Keratinocyte (primary cell): ENCODE measurements at regions not wholly inside any gene's neighbourhood (a gene's known extent, or its start where the extent isn't known, plus 50 kb on each side); places are given as distances from the start of the nearest gene placed in this dataset.

ENCODE experiments used
- DNase-seq: peaks from one replicate; pipeline ENCODE4 v3.0.0-alpha.2; 2011; ENCODE audit warnings: low read depth, missing footprints, low spot score
- FAIRE-seq: peaks from 2 replicates; lab custom pipeline; 2011; peaks lifted over from hg19 to GRCh38; lab: Jason Lieb, UNC
- H2AFZ ChIP-seq: 2 replicates; pipeline ENCODE4 v1.6.0; 2012; ENCODE audit warnings: low read length, control low read depth, inconsistent platforms; ENCODE audit not compliant: control insufficient read depth
- H3K27ac ChIP-seq: 2 replicates; pipeline ENCODE4 v1.5.1; 2011; ENCODE audit warnings: low read length; ENCODE audit not compliant: control insufficient read depth, insufficient read depth
- H3K27me3 ChIP-seq: 3 replicates; pipeline ENCODE4 v1.6.0; 2011; ENCODE audit warnings: low read length; ENCODE audit not compliant: control insufficient read depth, insufficient read depth; ENCODE audit errors: extremely low read depth
- H3K36me3 ChIP-seq, 2 experiments: 2 replicates in 1 of 2; 3 replicates in 1 of 2; pipeline ENCODE4 v1.5.1; 2011; ENCODE audit warnings: low read length in 2 of 2, mild to moderate bottlenecking in 1 of 2; ENCODE audit not compliant: control insufficient read depth in 2 of 2, insufficient read depth in 2 of 2; ENCODE audit errors: extremely low read depth in 1 of 2
- H3K4me1 ChIP-seq: 3 replicates; pipeline ENCODE4 v1.5.1; 2011; ENCODE audit warnings: low read length; ENCODE audit not compliant: control insufficient read depth, insufficient read depth; ENCODE audit errors: extremely low read depth
- H3K4me2 ChIP-seq: 3 replicates; pipeline ENCODE4 v1.6.0; 2011; ENCODE audit warnings: low read depth, low read length; ENCODE audit not compliant: control insufficient read depth, insufficient read depth; ENCODE audit errors: extremely low read depth
- H3K4me3 ChIP-seq, 3 experiments: fragments of 200-600 bp in 1 of 3; sonication (generic) in 1 of 3; 2 replicates in 2 of 3; 3 replicates in 1 of 3; pipeline ENCODE4 v1.5.1; 2011 to 2016; ENCODE audit warnings: low read length in 3 of 3, mild to moderate bottlenecking in 3 of 3, control low read depth in 2 of 3, inconsistent platforms in 1 of 3, low read depth in 1 of 3, mixed read lengths in 1 of 3, mixed run types in 1 of 3, moderate library complexity in 1 of 3; ENCODE audit not compliant: control insufficient read depth in 2 of 3, insufficient read depth in 2 of 3; ENCODE audit errors: extremely low read depth in 1 of 3
- H3K79me2 ChIP-seq: 2 replicates; pipeline ENCODE4 v1.6.0; 2012; ENCODE audit warnings: low read length; ENCODE audit not compliant: control insufficient read depth, insufficient read depth
- H3K9ac ChIP-seq: 3 replicates; pipeline ENCODE4 v1.6.0; 2011; ENCODE audit warnings: low read length; ENCODE audit not compliant: control insufficient read depth, insufficient read depth; ENCODE audit errors: extremely low read depth
- H3K9me1 ChIP-seq: 3 replicates; pipeline ENCODE4 v1.6.0; 2011; ENCODE audit warnings: low read length; ENCODE audit not compliant: control insufficient read depth, insufficient read depth; ENCODE audit errors: extremely low read depth
- H3K9me3 ChIP-seq: 2 replicates; pipeline ENCODE4 v1.5.1; 2012; ENCODE audit warnings: low read depth, low read length; ENCODE audit not compliant: control insufficient read depth
- H4K20me1 ChIP-seq: 3 replicates; pipeline ENCODE4 v1.6.0; 2011; ENCODE audit warnings: low read length; ENCODE audit not compliant: control insufficient read depth, insufficient read depth; ENCODE audit errors: extremely low read depth
- CTCF ChIP-seq, 3 experiments: IDR thresholded peaks in 1 of 3; conservative IDR thresholded peaks in 1 of 3; optimal IDR thresholded peaks in 1 of 3; 2 replicates in 2 of 3; 3 replicates in 1 of 3; pipeline versions ENCODE3 to v1.5.1; 2011; ENCODE audit warnings: low read length in 3 of 3, mild to moderate bottlenecking in 3 of 3, moderate library complexity in 2 of 3, control low read depth in 1 of 3, inconsistent platforms in 1 of 3; ENCODE audit not compliant: insufficient read depth in 2 of 3; ENCODE audit errors: extremely low read depth in 1 of 3
- EZH2 ChIP-seq: IDR thresholded peaks from one replicate; pipeline ENCODE4 v1.6.1; 2012; ENCODE audit warnings: inconsistent platforms, mild to moderate bottlenecking, low read length, moderate library complexity
- dilution Hi-C: fragments of 300-500 bp; cut with MboI; formaldehyde crosslinking; loops from one replicate; pipeline ENCODE4 v1.7.0; 2020; ENCODE audit warnings: low sequenced_read_pairs; ENCODE audit not compliant: extremely low pct_ligation_motif_present

- DNase-seq (no peak), FAIRE-seq (no peak)
- H3K4me1 ChIP-seq = no peaks in the 10 kb centered on the region
- no peaks in the 10 kb centered on the region for H3K79me2 ChIP-seq
- H3K9ac ChIP-seq = no peak overlapping the region
- H4K20me1 ChIP-seq = no peaks in the 10 kb centered on the region
- no peaks in the 10 kb centered on the region for H3K27me3 ChIP-seq
- no peak overlapping the region for H3K4me3 ChIP-seq
- no peak overlapping the region for H2AFZ ChIP-seq
- H3K4me2 ChIP-seq = no peak overlapping the region
- H3K27ac ChIP-seq = no peak overlapping the region
- no peaks in the 10 kb centered on the region for H3K36me3 ChIP-seq
- H3K9me1 ChIP-seq = no peaks in the 10 kb centered on the region
- dilution Hi-C loops = no loop called here
- H3K9me3 ChIP-seq = no peaks in the 10 kb centered on the region
- TF ChIP-seq EZH2 = no peak
- TF ChIP-seq CTCF (optimal IDR thresholded peaks at IDR 0.05 in 1 of 3, IDR thresholded peaks at IDR 0.05 in 1 of 3, conservative IDR thresholded peaks at IDR 0.05 in 1 of 3; ENCODE audit: extremely low read depth in 1 of 3, insufficient read depth in 2 of 3, low read length in 3 of 3) = no peak
These were observed 443.5 kb downstream of the OTOL1 start for GRCh38 chr3:161939918-161940620.

DNA sequence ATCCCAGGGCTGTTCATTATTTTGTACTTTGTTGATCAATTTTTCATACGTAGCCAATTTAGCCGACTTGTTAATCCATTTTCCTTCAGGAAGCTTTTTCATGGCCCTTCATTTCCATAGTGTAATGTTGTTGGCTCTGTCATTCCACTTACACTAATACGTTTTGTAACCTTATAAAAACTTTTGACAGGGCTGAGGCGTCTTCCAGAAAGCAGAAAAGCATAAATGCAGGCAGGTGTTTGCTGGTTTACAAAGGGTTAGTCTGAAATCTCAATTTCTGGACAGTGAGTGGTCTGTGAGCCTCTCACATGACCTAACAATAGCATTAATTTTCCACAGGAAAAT, 444.0 kb downstream of the OTOL1 start:
- Histone ChIP-seq H3K79me2 (no peaks in the 10 kb centered on the region), H4K20me1 (no peaks in the 10 kb centered on the region), H3K36me3 (no peaks in the 10 kb centered on the region), H3K27me3 (no peaks in the 10 kb centered on the region), H3K4me1 (no peaks in the 10 kb centered on the region), H3K4me2 (no peak overlapping the region), H3K9ac (no peak overlapping the region), H3K9me1 (no peaks in the 10 kb centered on the region), H3K4me3 (no peak overlapping the region), H3K9me3 (no peaks in the 10 kb centered on the region), H2AFZ (no peak overlapping the region), H3K27ac (no peak overlapping the region)
- dilution Hi-C loops = no loop called here
- DNase-seq (no peak), FAIRE-seq (no peak)
- TF ChIP-seq EZH2 = no peak
- TF ChIP-seq CTCF (optimal IDR thresholded peaks at IDR 0.05 in 1 of 3, IDR thresholded peaks at IDR 0.05 in 1 of 3, conservative IDR thresholded peaks at IDR 0.05 in 1 of 3; ENCODE audit: extremely low read depth in 1 of 3, insufficient read depth in 2 of 3, low read length in 3 of 3) = no peak
